ENCODE measurements at regions not wholly inside any gene's neighbourhood (a gene's known extent, or its start where the extent isn't known, plus 50 kb on each side); places are given as distances from the start of the nearest gene placed in this dataset.
A peak's percentile ranks its signal among the peaks of the same experiment; 100 is the strongest.

DNA sequence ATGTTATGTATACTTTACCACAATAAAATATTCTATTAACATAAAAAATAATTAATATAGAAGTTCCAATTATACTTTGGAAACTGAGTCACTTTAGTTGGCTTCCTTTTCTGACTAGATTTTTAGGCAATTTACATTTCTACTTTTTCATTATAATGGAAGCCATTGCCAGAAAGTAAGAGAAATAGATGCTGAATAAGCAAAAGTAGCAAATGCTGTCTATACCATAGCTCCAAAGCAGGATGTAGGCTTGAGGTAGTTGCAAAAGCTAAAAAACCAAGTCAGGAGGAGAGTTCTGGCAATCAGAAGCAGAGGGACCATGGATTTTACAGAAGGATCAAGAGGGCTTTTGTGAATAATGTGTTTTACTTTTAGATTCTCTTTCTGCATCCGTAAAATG is 262.4 kb upstream of the TMEM229A start:
- H3K4me1 ChIP-seq: no peaks in the 10 kb centered on the region
- H3K27me3 ChIP-seq: no peaks in the 10 kb centered on the region
- H3K4me3 ChIP-seq: no peak overlapping the region
- WGBS, 2 donors: 96 to 100% methylated on average over 1 of the region's 1 CpG
- DNase-seq: no peak
- TF ChIP-seq EP300 (IDR thresholded peaks at IDR 0.05) (no peak), POLR2A (IDR thresholded peaks at IDR 0.05) (no peak), POLR2AphosphoS5 (IDR thresholded peaks at IDR 0.05) (no peak)
- TF ChIP-seq, protein P1, sequence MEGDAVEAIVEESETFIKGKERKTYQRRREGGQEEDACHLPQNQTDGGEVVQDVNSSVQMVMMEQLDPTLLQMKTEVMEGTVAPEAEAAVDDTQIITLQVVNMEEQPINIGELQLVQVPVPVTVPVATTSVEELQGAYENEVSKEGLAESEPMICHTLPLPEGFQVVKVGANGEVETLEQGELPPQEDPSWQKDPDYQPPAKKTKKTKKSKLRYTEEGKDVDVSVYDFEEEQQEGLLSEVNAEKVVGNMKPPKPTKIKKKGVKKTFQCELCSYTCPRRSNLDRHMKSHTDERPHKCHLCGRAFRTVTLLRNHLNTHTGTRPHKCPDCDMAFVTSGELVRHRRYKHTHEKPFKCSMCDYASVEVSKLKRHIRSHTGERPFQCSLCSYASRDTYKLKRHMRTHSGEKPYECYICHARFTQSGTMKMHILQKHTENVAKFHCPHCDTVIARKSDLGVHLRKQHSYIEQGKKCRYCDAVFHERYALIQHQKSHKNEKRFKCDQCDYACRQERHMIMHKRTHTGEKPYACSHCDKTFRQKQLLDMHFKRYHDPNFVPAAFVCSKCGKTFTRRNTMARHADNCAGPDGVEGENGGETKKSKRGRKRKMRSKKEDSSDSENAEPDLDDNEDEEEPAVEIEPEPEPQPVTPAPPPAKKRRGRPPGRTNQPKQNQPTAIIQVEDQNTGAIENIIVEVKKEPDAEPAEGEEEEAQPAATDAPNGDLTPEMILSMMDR (IDR thresholded peaks at IDR 0.05): no peak
- no peaks in the 10 kb centered on the region for H3K36me3 ChIP-seq
- ATAC-seq (ENCODE audit: low FRiP score in 2 of 2): no peak
- H3K9me3 ChIP-seq: peaks cover 0 to 13% (median 5%) of the 10 kb centered on the region in 4 donors
- H3K27ac ChIP-seq: no peak overlapping the region

DNA sequence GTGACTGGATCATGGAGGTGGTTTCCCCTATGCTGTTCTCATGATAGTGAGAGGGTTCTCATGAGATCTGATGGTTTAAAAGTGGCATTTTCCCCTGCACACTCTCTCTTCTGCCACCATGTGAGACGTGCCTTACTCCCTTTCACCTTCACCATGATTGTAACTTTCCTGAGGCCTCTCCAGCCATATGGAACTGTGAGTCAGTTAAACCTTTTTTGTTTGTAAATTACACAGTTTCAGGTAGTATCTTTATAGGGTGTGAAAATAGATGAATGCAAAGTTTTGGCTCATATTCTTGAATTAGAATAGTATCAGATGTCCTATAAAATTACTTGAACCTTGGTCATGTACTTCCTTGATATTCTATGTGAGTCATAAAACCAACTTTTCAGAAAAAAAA is 252.1 kb upstream of the TMEM229A start:
- TF ChIP-seq, protein P1 (IDR thresholded peaks at IDR 0.05): no peak
- TF ChIP-seq POLR2AphosphoS5 (IDR thresholded peaks at IDR 0.05): no peak
- TF ChIP-seq POLR2A (IDR thresholded peaks at IDR 0.05): no peak
- no peak for TF ChIP-seq EP300 (IDR thresholded peaks at IDR 0.05)
- no peaks in the 10 kb centered on the region for H3K4me1 ChIP-seq
- ATAC-seq (ENCODE audit: low FRiP score in 2 of 2) (no peak), DNase-seq (no peak)
- no peaks in the 10 kb centered on the region for H3K36me3 ChIP-seq
- H3K9me3 ChIP-seq: no peaks in the 10 kb centered on the region
- 54 to 75% methylated on average over 1 of the region's 1 CpG for WGBS, 2 donors
- no peak overlapping the region for H3K27ac ChIP-seq
- no peaks in the 10 kb centered on the region for H3K27me3 ChIP-seq
- no peak overlapping the region for H3K4me3 ChIP-seq

DNA sequence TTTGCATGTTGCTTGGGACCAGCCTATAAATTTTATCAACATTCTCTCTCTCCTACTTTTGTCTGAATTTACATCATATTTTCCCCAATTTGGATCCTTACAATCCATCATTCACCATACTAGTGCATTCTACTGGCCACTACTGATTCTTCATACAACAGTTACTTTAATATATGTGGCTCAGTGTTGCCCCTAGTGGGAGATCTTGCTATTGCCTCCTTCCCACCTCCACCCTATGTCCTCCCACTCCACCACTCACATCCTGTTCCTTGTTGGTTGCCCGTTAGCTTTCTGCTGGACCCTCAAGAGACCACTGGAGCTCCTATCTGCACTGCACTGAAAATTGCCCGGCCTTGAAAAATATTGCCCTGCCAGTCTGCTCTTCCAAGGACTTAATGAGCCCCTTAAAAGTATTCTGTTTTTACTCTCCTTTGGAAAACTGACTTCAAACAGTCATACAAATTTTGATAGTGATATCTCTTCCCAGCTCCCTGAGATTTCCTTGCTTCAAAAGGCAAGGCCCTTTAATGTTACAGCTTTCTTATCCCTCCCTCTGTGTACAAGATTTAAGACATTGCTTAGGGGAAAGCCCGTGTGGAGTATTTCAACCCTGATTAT is 243.2 kb upstream of the TMEM229A start:
- H3K27ac ChIP-seq: no peak overlapping the region
- DNase-seq (no peak), ATAC-seq (ENCODE audit: low FRiP score in 2 of 2) (no peak)
- no peaks in the 10 kb centered on the region for H3K4me1 ChIP-seq
- no peak overlapping the region for H3K4me3 ChIP-seq
- WGBS, 2 donors: 81 to 86% methylated on average over 3 of the region's 3 CpGs
- no peaks in the 10 kb centered on the region for H3K9me3 ChIP-seq
- no peaks in the 10 kb centered on the region for H3K36me3 ChIP-seq
- no peak for TF ChIP-seq POLR2A (IDR thresholded peaks at IDR 0.05)
- TF ChIP-seq EP300 (IDR thresholded peaks at IDR 0.05): no peak
- TF ChIP-seq, protein P1 (IDR thresholded peaks at IDR 0.05): peak in 1 of 6 experiments; percentile 18
- H3K27me3 ChIP-seq: no peaks in the 10 kb centered on the region

DNA sequence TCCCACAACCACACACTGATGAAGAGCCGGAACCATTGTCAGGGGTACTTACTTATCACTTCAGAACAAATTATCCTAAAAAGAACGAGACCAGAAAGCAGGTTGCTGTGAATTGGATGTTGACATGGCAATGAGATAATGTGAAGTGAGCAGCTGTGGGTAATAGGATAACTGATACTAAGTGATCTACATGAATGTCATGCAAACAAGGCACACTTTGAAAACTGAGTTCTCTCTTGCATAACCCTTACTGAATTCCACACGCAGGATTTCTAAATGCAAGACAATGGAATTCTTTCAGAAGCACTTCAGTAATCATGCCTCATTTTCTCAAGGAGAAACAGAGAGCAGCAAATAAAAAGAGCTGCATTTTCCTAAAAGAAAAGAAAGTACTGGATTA is 242.5 kb upstream of the TMEM229A start:
- Histone ChIP-seq H3K4me3 (no peak overlapping the region), H3K27ac (no peak overlapping the region), H3K27me3 (no peaks in the 10 kb centered on the region), H3K4me1 (no peaks in the 10 kb centered on the region), H3K36me3 (no peaks in the 10 kb centered on the region), H3K9me3 (no peaks in the 10 kb centered on the region)
- DNase-seq (no peak), ATAC-seq (ENCODE audit: low FRiP score in 2 of 2) (no peak)
- WGBS, 2 donors: 38 to 46% methylated on average over 3 of the region's 3 CpGs
- no peak for TF ChIP-seq POLR2A (IDR thresholded peaks at IDR 0.05)
- TF ChIP-seq, protein P1 (IDR thresholded peaks at IDR 0.05): no peak
- TF ChIP-seq POLR2AphosphoS5 (IDR thresholded peaks at IDR 0.05): no peak
- TF ChIP-seq EP300 (IDR thresholded peaks at IDR 0.05): no peak

DNA sequence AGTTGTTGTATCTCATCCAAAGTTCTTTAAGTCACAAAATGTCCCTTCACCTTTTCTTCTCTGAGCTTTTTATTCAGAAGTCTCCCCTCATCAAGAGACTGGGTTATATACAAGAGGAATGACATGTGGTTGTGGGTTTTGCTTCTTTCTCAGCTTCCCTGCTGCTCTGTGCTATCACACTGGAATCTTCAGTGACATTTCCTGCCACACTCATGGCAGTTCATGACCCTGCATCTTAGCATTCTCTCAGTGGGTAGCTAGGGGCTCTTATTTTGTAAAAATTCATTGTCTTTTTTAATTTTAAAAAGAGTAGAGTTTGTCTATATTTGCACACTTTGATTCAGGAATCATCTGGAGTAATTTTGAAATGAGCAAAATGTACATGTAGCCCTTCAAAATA is 236.9 kb upstream of the TMEM229A start:
- no peaks in the 10 kb centered on the region for H3K27me3 ChIP-seq
- no peak for DNase-seq
- no peaks in the 10 kb centered on the region for H3K36me3 ChIP-seq
- ATAC-seq (ENCODE audit: low FRiP score in 2 of 2): no peak
- no peaks in the 10 kb centered on the region for H3K9me3 ChIP-seq
- TF ChIP-seq POLR2AphosphoS5 (IDR thresholded peaks at IDR 0.05) (no peak), EP300 (IDR thresholded peaks at IDR 0.05) (no peak), POLR2A (IDR thresholded peaks at IDR 0.05) (no peak)
- TF ChIP-seq, protein P1 (IDR thresholded peaks at IDR 0.05): no peak
- H3K4me1 ChIP-seq: no peaks in the 10 kb centered on the region
- H3K4me3 ChIP-seq: no peak overlapping the region
- H3K27ac ChIP-seq: no peak overlapping the region
